ENCODE measurements at regions not wholly inside any gene's neighbourhood (a gene's known extent, or its start where the extent isn't known, plus 50 kb on each side); places are given as distances from the start of the nearest gene placed in this dataset.

DNA sequence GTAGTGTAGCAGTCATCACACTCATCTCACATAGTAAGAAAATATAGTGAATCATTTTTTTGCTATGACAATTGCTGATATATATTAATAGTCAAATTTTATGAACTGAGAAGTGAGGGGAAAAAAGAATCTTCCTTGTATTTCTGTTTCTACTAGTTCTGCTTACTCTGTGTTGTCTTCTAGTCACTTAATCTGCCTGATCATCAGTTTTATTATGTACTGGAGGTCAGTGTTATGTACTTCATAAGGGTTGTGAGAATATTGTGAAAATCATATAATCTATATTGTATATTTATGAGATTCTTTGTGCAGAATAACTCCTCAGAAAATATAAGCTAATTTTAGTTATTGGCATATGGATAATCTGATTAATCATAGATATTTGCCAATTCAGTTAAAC lies 546.9 kb upstream of the RIOK2 start:
- H3K27ac ChIP-seq: no peak overlapping the region
- TF ChIP-seq, protein P1, sequence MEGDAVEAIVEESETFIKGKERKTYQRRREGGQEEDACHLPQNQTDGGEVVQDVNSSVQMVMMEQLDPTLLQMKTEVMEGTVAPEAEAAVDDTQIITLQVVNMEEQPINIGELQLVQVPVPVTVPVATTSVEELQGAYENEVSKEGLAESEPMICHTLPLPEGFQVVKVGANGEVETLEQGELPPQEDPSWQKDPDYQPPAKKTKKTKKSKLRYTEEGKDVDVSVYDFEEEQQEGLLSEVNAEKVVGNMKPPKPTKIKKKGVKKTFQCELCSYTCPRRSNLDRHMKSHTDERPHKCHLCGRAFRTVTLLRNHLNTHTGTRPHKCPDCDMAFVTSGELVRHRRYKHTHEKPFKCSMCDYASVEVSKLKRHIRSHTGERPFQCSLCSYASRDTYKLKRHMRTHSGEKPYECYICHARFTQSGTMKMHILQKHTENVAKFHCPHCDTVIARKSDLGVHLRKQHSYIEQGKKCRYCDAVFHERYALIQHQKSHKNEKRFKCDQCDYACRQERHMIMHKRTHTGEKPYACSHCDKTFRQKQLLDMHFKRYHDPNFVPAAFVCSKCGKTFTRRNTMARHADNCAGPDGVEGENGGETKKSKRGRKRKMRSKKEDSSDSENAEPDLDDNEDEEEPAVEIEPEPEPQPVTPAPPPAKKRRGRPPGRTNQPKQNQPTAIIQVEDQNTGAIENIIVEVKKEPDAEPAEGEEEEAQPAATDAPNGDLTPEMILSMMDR (conservative IDR thresholded peaks at IDR 0.05): no peak
- TF ChIP-seq ZFX (IDR thresholded peaks at IDR 0.05): no peak

DNA sequence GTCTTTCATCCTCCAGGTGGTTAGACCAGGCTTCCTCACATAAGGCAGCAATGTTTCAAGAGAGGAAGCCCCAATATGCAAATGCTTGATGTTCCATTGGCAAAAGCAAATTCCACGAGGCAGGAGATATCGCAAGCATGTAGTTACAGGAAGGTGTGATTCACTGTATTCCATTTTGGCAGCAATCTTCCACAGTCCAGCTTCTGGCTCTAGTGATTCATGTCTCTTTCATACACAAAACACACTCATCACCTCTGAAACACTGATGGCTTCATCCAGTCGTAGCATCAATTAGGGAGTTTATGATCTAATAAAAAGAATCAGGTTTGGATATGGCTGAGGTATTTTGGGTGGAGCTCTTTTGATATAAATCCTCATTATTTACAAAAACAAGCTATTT lies 552.2 kb upstream of the RIOK2 start:
- TF ChIP-seq, protein P1 (conservative IDR thresholded peaks at IDR 0.05): no peak
- TF ChIP-seq ZFX (IDR thresholded peaks at IDR 0.05): no peak
- no peak overlapping the region for H3K27ac ChIP-seq

DNA sequence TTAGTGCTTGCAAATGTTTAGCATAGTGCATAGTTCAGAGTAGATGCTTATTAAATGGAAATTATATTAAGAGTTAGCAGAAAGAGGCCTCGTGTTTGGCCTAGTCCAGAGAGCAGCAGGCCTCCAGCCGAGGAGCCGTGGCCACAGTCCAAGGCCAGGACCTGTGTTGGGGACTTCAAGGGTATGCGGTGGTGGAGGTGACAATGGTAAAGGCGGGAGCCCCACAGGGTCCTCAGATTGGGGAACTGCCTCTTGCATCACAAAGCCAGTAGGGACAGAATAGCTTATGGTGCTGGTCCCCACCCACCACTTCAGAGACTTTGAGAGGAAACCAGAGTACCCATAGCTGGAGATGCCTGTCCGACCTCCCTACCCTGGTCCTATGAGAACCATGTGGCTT lies 554.6 kb upstream of the RIOK2 start:
- H3K27ac ChIP-seq: no peak overlapping the region

DNA sequence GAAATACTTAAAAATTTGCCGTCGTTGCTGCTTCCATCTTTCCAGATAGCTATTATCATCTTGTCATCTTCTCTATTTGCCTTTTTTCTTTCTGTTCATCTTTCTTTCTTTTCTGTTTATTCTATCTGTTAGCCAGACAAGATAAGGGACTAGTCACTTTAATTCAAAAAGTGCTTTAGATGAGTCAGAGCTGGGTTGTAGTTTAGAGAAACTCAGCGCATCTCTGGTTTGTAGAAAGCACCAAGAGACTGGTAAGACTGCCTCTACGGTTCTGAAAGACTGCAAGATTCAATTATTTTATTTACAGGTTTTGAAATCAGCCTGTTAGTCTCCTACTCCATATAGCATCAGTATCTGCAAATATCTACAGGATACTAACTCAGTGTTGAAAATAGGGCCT lies 562.8 kb upstream of the RIOK2 start:
- H3K27ac ChIP-seq: no peak overlapping the region
- TF ChIP-seq, protein P1 (conservative IDR thresholded peaks at IDR 0.05): no peak
- no peak for TF ChIP-seq ZFX (IDR thresholded peaks at IDR 0.05)

More for the DNA sequence above, 554.6 kb upstream of the RIOK2 start:
- no peak for TF ChIP-seq ZFX (IDR thresholded peaks at IDR 0.05)
- TF ChIP-seq, protein P1 (conservative IDR thresholded peaks at IDR 0.05): no peak

DNA sequence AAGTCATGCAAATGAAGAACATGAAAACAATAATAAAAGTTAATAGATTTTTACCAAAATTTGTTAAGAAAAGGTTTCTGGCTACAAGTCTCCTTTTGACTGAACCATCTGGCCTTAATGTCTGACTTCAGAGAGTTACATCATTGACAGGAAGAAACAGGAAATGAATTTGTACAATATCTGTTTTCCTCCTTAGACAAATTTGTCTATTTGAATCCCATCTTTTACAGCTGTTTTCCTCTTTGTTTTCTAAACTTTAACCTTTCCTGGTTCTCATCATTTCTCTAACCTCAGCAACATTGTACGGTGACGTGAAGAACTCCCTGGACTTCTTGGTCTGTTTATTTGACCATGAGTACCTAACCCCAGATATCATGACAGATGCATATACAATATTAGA lies 567.5 kb upstream of the RIOK2 start:
- no peak for TF ChIP-seq ZFX (IDR thresholded peaks at IDR 0.05)
- TF ChIP-seq, protein P1 (conservative IDR thresholded peaks at IDR 0.05): no peak
- no peak overlapping the region for H3K27ac ChIP-seq

DNA sequence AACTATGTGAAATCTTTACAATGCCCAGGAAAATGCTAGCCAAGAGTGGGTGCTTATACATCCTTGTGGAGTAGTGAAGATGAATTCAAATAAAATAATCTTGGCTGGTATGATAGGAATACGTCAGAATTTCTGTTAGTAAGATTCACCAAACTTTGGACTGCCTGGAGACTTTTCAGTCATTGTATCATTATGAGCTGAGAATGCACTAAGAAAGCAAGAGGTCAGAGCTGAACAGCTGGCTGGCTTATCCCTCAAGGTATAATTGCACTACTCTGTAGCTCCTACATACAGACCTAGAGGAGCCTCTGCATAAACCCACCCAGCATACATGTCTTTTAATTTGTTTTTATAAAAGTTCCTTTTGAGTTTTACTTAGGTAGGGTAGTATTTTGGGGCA lies 568.5 kb upstream of the RIOK2 start:
- TF ChIP-seq, protein P1 (conservative IDR thresholded peaks at IDR 0.05): no peak
- TF ChIP-seq ZFX (IDR thresholded peaks at IDR 0.05): no peak
- H3K27ac ChIP-seq: no peak overlapping the region

DNA sequence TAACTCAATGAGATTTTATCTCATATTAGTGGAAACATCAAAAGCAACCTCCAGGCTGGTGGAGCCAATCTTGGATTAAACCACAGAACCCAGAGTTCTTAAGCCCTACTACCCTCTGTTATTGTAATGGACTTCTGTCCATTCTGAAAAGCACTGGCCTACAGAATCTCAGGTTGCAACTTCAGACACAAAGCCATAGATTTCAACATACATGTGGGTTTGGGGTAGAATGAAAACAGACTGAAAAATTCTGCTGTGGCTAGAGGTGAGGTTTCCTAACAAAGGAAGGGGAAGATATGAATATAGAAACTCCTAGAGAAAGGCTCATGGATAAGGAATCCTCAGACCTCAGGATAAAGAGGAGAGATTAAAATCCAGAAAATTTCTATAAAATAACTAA lies 569.8 kb upstream of the RIOK2 start:
- TF ChIP-seq ZFX (IDR thresholded peaks at IDR 0.05): no peak
- TF ChIP-seq, protein P1 (conservative IDR thresholded peaks at IDR 0.05): no peak
- H3K27ac ChIP-seq: no peak overlapping the region

Measured in C4-2B (cell line).